Endothelial cell of umbilical vein (primary cell): ENCODE measurements at regions not wholly inside any gene's neighbourhood (a gene's known extent, or its start where the extent isn't known, plus 50 kb on each side); places are given as distances from the start of the nearest gene placed in this dataset.

ENCODE experiments used
- CTCF ChIP-seq, 2 donors: IDR thresholded peaks; 1 replicate in 1 of 2; 2 replicates in 1 of 2; pipeline ENCODE4 v1.5.1; 2011; ENCODE audit warnings: low read length in 2 of 2, mild to moderate bottlenecking in 2 of 2, moderate library complexity in 2 of 2, control low read depth in 1 of 2, inconsistent platforms in 1 of 2, low read depth in 1 of 2; ENCODE audit not compliant: insufficient read depth in 1 of 2; ENCODE audit errors: extremely low read depth in 1 of 2
- EZH2 ChIP-seq: IDR thresholded peaks from 2 replicates; pipeline ENCODE4 v1.6.1; 2012; ENCODE audit warnings: borderline replicate concordance, low read depth, mild to moderate bottlenecking, moderate library complexity, low read length, inconsistent platforms; ENCODE audit not compliant: severe bottlenecking
- MYC ChIP-seq: IDR thresholded peaks from one replicate; pipeline ENCODE4 v1.6.1; 2011; ENCODE audit warnings: mild to moderate bottlenecking, low read depth, low read length
- POLR2A ChIP-seq: IDR thresholded peaks from 2 replicates; pipeline ENCODE4 v1.6.1; 2012; ENCODE audit warnings: low read depth, mild to moderate bottlenecking, control low read depth, low read length
- POLR2AphosphoS5 ChIP-seq: IDR thresholded peaks from 2 replicates; pipeline ENCODE4 v1.6.1; 2012; ENCODE audit warnings: low read depth, mild to moderate bottlenecking, control low read depth, low read length, moderate library complexity; ENCODE audit not compliant: insufficient read depth
- TF ChIP-seq, protein P1 (sequence below): IDR thresholded peaks from 2 replicates; pipeline ENCODE4 v1.6.1; 2011; ENCODE audit not compliant: insufficient read depth, insufficient read length

GRCh38 chr22:22752199-22752555 lies 107.8 kb downstream of the GGTLC2 start:
- no peak for TF ChIP-seq MYC
- no peak for TF ChIP-seq POLR2A
- TF ChIP-seq CTCF (IDR thresholded peaks at IDR 0.05; ENCODE audit: extremely low read depth in 1 of 2, insufficient read depth in 1 of 2, low read depth in 1 of 2, low read length in 2 of 2), result no peak
- TF ChIP-seq EZH2, result no peak
- TF ChIP-seq, protein P1, sequence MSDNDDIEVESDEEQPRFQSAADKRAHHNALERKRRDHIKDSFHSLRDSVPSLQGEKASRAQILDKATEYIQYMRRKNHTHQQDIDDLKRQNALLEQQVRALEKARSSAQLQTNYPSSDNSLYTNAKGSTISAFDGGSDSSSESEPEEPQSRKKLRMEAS, result no peak
- no peak for TF ChIP-seq POLR2AphosphoS5
